Esophagus squamous epithelium (tissue), 5 donors: ENCODE measurements at regions not wholly inside any gene's neighbourhood (a gene's known extent, or its start where the extent isn't known, plus 50 kb on each side); places are given as distances from the start of the nearest gene placed in this dataset.
A peak's percentile ranks its signal among the peaks of the same experiment; 100 is the strongest.

ENCODE experiments used
- DNase-seq: peaks from one replicate; lab custom pipeline; 2025; lab: John Stamatoyannopoulos, UW
- H3K27ac ChIP-seq, 4 donors: fragments of 200-600 bp; sonication (generic); one replicate each; pipeline ENCODE4 v1.5.1; 2016 to 2019; ENCODE audit warnings: mild to moderate bottlenecking in 1 of 4
- H3K27me3 ChIP-seq, 4 donors: fragments of 200-600 bp; sonication (generic); 1 replicate in 3 of 4; 2 replicates in 1 of 4; pipeline versions ENCODE4 v1.5.1 to v1.6.0; 2017 to 2021; ENCODE audit warnings: antibody characterized with exemption in 1 of 4
- H3K36me3 ChIP-seq, 3 donors: fragments of 200-600 bp; sonication (generic); one replicate each; pipeline ENCODE4 v1.5.1; 2016 to 2019
- H3K4me1 ChIP-seq, 3 donors: fragments of 200-600 bp; sonication (generic); one replicate each; pipeline ENCODE4 v1.5.1; 2017 to 2019
- H3K4me3 ChIP-seq, 4 donors: fragments of 200-600 bp; sonication (generic); 1 replicate in 3 of 4; 2 replicates in 1 of 4; pipeline ENCODE4 v1.5.1; 2016 to 2019; ENCODE audit warnings: mild to moderate bottlenecking in 2 of 4, moderate library complexity in 1 of 4
- H3K9me3 ChIP-seq, 3 donors: fragments of 200-600 bp; sonication (generic); one replicate each; pipeline ENCODE4 v1.5.1; 2016 to 2019
- POLR2A ChIP-seq, 4 donors: fragments of 450-650 bp; IDR thresholded peaks; one replicate each; pipeline ENCODE4 v1.6.1; 2017; ENCODE audit warnings: antibody characterized with exemption in 4 of 4, mild to moderate bottlenecking in 4 of 4, moderate library complexity in 3 of 4
- WGBS, 2 donors: methylation state at CpG; one replicate each; pipeline ENCODE4 v1.1.5; 2018; 5-methylcytosine and 5-hydroxymethylcytosine counted together
- intact Hi-C: fragments of 100-400 bp; cut with DNase I; formaldehyde crosslinking; loops from one replicate; pipeline ENCODE4 v1.15.0; 2022
- TF ChIP-seq, protein P1 (sequence below), 6 experiments: fragments of 450-650 bp in 4 of 6; fragments of 200-600 bp in 2 of 6; sonication (generic) in 2 of 6; IDR thresholded peaks; one replicate each; pipeline ENCODE4 v1.5.1; 2016 to 2019; ENCODE audit warnings: antibody characterized with exemption in 6 of 6, mild to moderate bottlenecking in 4 of 6, moderate library complexity in 4 of 6
- donor health status: DM: yes; HTN: yes; CAD: no.

DNA sequence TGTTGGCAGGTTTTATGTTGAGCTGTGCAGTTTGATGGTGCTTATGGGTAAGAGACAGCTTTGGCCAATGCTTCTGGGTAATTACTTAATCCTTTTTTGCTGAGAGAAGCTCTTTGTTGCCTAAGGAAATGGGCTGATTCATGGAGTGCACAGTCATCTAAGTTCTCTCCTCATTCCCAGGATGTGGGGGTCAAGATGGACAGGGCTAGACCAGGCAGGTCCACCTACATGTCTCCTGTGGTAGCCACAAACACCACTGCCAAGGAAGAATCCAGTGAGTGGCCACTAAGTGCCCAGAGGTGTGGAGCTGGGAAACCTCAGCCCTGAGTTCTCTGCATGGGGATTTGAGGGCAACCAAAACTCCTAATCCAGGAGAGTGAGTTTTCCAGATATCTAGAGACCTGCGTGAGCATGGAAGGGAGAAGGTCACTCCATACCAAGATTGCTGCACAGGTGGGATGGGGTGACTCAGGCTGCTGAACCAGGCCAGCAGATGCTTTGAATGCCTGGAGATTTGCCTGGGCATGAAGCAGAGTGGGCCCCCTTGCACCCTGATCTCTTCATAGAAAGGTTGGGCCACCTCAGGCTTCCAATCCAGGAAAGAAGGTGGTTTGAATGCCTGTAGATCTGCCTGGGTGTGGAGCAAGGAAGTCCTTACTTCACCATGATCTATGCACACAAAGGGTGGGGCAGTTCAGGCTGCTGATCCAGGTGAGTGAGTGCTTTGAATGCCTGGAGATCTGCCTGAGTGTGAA, 234.8 kb upstream of the GNPDA2 start:
- no peak for DNase-seq
- no peaks in the 10 kb centered on the region for H3K36me3 ChIP-seq
- H3K4me3 ChIP-seq: no peak overlapping the region
- H3K9me3 ChIP-seq: peaks cover 0 to 18% (median 7%) of the 10 kb centered on the region in 3 donors
- H3K4me1 ChIP-seq: no peaks in the 10 kb centered on the region
- no peak overlapping the region for H3K27ac ChIP-seq
- TF ChIP-seq POLR2A (IDR thresholded peaks at IDR 0.05): no peak
- TF ChIP-seq, protein P1, sequence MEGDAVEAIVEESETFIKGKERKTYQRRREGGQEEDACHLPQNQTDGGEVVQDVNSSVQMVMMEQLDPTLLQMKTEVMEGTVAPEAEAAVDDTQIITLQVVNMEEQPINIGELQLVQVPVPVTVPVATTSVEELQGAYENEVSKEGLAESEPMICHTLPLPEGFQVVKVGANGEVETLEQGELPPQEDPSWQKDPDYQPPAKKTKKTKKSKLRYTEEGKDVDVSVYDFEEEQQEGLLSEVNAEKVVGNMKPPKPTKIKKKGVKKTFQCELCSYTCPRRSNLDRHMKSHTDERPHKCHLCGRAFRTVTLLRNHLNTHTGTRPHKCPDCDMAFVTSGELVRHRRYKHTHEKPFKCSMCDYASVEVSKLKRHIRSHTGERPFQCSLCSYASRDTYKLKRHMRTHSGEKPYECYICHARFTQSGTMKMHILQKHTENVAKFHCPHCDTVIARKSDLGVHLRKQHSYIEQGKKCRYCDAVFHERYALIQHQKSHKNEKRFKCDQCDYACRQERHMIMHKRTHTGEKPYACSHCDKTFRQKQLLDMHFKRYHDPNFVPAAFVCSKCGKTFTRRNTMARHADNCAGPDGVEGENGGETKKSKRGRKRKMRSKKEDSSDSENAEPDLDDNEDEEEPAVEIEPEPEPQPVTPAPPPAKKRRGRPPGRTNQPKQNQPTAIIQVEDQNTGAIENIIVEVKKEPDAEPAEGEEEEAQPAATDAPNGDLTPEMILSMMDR (IDR thresholded peaks at IDR 0.05): no peak
- WGBS, 2 donors: no CpG with 5 or more reads among the region's 1 CpG
- H3K27me3 ChIP-seq: no peaks in the 10 kb centered on the region
- intact Hi-C loops: no loop called here

DNA sequence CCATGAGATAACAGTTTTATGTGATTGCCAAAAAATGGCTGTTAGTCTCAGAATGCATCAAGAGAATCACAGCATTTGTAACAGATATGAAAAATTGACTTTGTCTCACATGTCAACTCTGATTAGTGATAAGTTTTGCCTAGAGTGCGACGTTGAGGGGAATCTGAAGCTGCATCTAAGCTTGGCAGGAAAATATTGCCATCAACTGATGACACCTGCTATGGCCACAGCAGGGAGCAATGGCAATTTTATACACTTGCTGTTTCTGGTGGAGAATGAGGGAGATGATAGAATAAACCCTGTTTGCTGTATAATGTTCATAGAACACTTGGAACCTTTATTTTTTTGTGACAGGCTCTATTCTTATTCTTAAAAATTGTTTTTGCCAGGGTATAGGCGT, 205.4 kb upstream of the GNPDA2 start:
- no peak for TF ChIP-seq POLR2A (IDR thresholded peaks at IDR 0.05)
- TF ChIP-seq, protein P1 (IDR thresholded peaks at IDR 0.05): no peak
- H3K27me3 ChIP-seq: no peaks in the 10 kb centered on the region
- intact Hi-C loops: no loop called here
- no peak for DNase-seq
- 58 to 69% methylated on average over 3 of the region's 3 CpGs for WGBS, 2 donors
- no peaks in the 10 kb centered on the region for H3K36me3 ChIP-seq
- H3K9me3 ChIP-seq: no peaks in the 10 kb centered on the region
- no peak overlapping the region for H3K4me3 ChIP-seq
- no peaks in the 10 kb centered on the region for H3K4me1 ChIP-seq
- H3K27ac ChIP-seq: no peak overlapping the region

DNA sequence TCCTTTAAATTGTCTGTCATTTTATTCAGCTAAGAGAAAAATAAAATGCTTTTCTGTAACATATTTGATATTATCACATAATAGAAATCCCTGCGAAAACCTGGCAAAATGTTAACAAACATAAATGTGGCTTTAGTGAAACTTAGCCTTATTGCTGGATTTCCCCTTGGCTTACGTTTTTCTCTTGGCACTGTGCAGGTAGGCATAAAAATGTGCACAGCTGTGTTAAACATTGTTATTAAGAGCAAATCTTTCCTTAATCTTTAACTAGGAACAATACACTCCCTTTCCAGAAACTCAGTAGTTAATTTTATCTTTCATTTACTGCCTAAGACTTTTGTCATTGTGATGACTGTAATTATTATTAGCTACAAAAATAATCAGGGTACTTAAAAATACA, 202.4 kb upstream of the GNPDA2 start:
- TF ChIP-seq, protein P1 (IDR thresholded peaks at IDR 0.05): no peak
- TF ChIP-seq POLR2A (IDR thresholded peaks at IDR 0.05): no peak
- no peaks in the 10 kb centered on the region for H3K9me3 ChIP-seq
- DNase-seq: no peak
- intact Hi-C loops: no loop called here
- H3K27me3 ChIP-seq: no peaks in the 10 kb centered on the region
- H3K4me3 ChIP-seq: no peak overlapping the region
- no peaks in the 10 kb centered on the region for H3K4me1 ChIP-seq
- no peaks in the 10 kb centered on the region for H3K36me3 ChIP-seq
- no peak overlapping the region for H3K27ac ChIP-seq
- WGBS, 2 donors: 37 to 43% methylated on average over 2 of the region's 2 CpGs

DNA sequence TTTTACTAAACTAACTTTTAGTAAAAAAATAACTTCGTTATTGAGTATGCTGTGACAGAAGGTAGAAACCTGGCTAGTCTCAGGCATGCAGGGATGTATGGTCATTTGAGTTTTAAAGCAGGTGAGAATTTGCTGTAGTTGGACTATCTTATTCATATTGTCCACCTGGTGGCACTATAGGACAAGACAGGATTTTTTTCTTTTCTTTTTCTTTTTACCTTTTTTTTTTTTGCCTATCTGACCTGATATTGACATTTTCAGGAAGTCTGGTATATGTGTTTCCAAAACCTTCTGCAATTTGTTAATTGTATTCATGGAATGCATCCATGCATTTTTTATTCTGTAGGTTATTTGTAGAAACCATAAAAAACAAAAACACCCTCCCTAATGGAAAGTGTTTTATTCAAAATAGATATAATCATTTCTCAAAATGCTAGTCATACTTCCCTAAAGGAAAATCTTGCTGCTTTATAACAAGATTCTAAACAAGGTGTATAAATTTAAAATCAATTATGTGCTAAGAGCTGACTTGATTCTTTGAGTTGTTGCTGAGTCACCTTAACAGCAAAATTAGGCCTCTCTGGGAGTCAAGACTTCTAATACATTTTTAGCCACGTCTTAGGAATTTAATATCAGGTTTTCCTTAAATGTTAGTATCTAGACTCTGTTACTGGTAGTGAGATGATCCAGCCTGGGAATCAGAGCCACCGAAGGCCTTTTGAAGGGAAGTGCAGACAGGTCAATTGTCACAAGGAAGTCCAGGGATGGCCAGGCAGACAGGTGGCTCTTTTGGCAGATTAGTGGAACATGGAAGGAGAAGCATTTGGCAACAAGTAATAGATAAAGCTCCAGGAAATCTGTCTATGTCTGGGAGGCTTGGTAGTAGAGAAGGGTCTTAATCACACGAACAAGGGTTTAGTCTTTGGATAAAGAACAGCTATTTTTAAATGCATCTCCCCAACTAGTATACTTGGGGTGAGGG, 201.3 kb upstream of the GNPDA2 start:
- Histone ChIP-seq H3K4me3 (no peak overlapping the region), H3K27me3 (no peaks in the 10 kb centered on the region), H3K36me3 (no peaks in the 10 kb centered on the region), H3K9me3 (no peaks in the 10 kb centered on the region), H3K27ac (no peak overlapping the region), H3K4me1 (no peaks in the 10 kb centered on the region)
- DNase-seq: no peak
- WGBS, 2 donors: 45 to 47% methylated on average over 4 of the region's 4 CpGs
- TF ChIP-seq POLR2A (IDR thresholded peaks at IDR 0.05): no peak
- TF ChIP-seq, protein P1 (IDR thresholded peaks at IDR 0.05): peak in 1 of 6 experiments; percentile 10
- intact Hi-C loops: no loop called here

DNA sequence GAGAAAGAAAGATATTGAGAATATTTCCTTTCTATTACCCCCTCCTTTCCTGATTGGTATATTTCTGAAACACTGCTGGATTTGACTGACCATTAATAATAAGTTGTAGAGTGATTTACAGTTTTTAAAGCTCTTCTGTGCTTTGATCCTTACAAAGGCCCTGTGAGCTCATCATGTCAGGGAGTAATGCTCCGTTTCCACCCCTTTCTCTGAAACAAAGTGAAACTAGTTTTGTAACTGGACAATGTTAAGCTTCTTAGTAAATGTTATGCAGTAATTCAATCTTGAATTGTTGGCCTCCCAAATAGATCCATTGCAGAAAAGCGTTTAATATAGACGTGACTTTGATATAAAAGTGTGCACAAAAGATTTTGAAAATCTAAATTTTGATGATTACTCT, 190.1 kb upstream of the GNPDA2 start:
- peak overlapping the region in 1 of 4 donors; percentile 43 for H3K4me3 ChIP-seq
- no peaks in the 10 kb centered on the region for H3K36me3 ChIP-seq

More for the DNA sequence above, 190.1 kb upstream of the GNPDA2 start:
- no peaks in the 10 kb centered on the region for H3K4me1 ChIP-seq
- intact Hi-C loops: no loop called here
- H3K27ac ChIP-seq: no peak overlapping the region
- H3K27me3 ChIP-seq: no peaks in the 10 kb centered on the region
- no peaks in the 10 kb centered on the region for H3K9me3 ChIP-seq
- 19 to 25% methylated on average over 3 of the region's 3 CpGs for WGBS, 2 donors
- TF ChIP-seq POLR2A (IDR thresholded peaks at IDR 0.05): no peak
- TF ChIP-seq, protein P1 (IDR thresholded peaks at IDR 0.05): no peak
- DNase-seq: no peak
